Naive thymus-derived CD4-positive, alpha-beta T cell (primary cell): ENCODE measurements at regions not wholly inside any gene's neighbourhood (a gene's known extent, or its start where the extent isn't known, plus 50 kb on each side); places are given as distances from the start of the nearest gene placed in this dataset.
"Not testable (repeated sequence)": the region's sequence is repeated elsewhere in the genome, so short reads cannot be mapped to it uniquely, and the experiment has no call there.

Experiments used
- ATAC-seq: fragments of 150-1000 bp; cut with Tn5 transposase; 2 replicates; pipeline ENCODE4 v1.10.0; 2021; ENCODE audit warnings: mild to moderate bottlenecking, moderate library complexity
- CTCF ChIA-PET: fragments of 350-600 bp; sonication (Branson Sonifier 250); formaldehyde crosslinking; loops from one replicate; lab custom pipeline; 2021; ENCODE audit warnings: antibody characterized with exemption; lab: Charles Lee
- POLR2A ChIA-PET: fragments of 350-600 bp; sonication (Branson Sonifier 250); formaldehyde crosslinking; loops from one replicate; lab custom pipeline; 2021; ENCODE audit warnings: antibody characterized with exemption, inconsistent platforms; lab: Charles Lee
- DNase-seq, 9 donors: peaks; one replicate each; pipeline versions ENCODE4 v3.0.0 to v3.0.0-alpha.2; 2020 to 2022; ENCODE audit warnings: mixed read lengths in 1 of 9
- H3K27ac ChIP-seq: one replicate; pipeline ENCODE4 v1.7.0; 2013; ENCODE audit warnings: mild to moderate bottlenecking, low read depth, low read length, moderate library complexity
- H3K27me3 ChIP-seq, 2 donors: one replicate each; pipeline ENCODE4 v1.7.0; 2013; ENCODE audit warnings: low read length in 2 of 2, mild to moderate bottlenecking in 2 of 2, moderate library complexity in 2 of 2; ENCODE audit not compliant: control insufficient read depth in 2 of 2, insufficient read depth in 2 of 2
- H3K36me3 ChIP-seq, 3 experiments: 1 replicate in 2 of 3; 2 replicates in 1 of 3; pipeline ENCODE4 v1.7.0; 2013; ENCODE audit warnings: low read length in 3 of 3, mild to moderate bottlenecking in 3 of 3, moderate library complexity in 1 of 3; ENCODE audit not compliant: insufficient read depth in 3 of 3, control insufficient read depth in 2 of 3
- H3K4me1 ChIP-seq, 2 donors: one replicate each; pipeline ENCODE4 v1.7.0; 2013; ENCODE audit warnings: low read length in 2 of 2, mild to moderate bottlenecking in 2 of 2, moderate library complexity in 1 of 2; ENCODE audit not compliant: control insufficient read depth in 2 of 2, insufficient read depth in 2 of 2
- H3K4me3 ChIP-seq: 2 replicates; pipeline ENCODE4 v1.7.0; 2013; ENCODE audit warnings: mild to moderate bottlenecking, low read length
- H3K9me3 ChIP-seq, 3 experiments: 1 replicate in 2 of 3; 2 replicates in 1 of 3; pipeline ENCODE4 v1.7.0; 2013; ENCODE audit warnings: low read length in 3 of 3; ENCODE audit not compliant: control insufficient read depth in 2 of 3
- H3K27ac Mint-ChIP-seq, 9 donors: one replicate each; pipeline ENCODE4 v1.8.0; 2020 to 2022; ENCODE audit warnings: mixed read lengths in 9 of 9, mild to moderate bottlenecking in 8 of 9, moderate library complexity in 5 of 9, inconsistent platforms in 2 of 9
- H3K27me3 Mint-ChIP-seq, 5 donors: one replicate each; pipeline ENCODE4 v1.8.0; 2021 to 2022; ENCODE audit warnings: mixed read lengths in 5 of 5, mild to moderate bottlenecking in 1 of 5
- H3K36me3 Mint-ChIP-seq, 5 donors: one replicate each; pipeline ENCODE4 v1.8.0; 2020 to 2022; ENCODE audit warnings: mixed read lengths in 5 of 5, mild to moderate bottlenecking in 3 of 5, inconsistent platforms in 1 of 5
- H3K4me1 Mint-ChIP-seq, 7 donors: one replicate each; pipeline ENCODE4 v1.8.0; 2020 to 2022; ENCODE audit warnings: mixed read lengths in 7 of 7, mild to moderate bottlenecking in 3 of 7, inconsistent platforms in 1 of 7
- H3K4me3 Mint-ChIP-seq, 10 donors: one replicate each; pipeline ENCODE4 v1.8.0; 2020 to 2022; ENCODE audit warnings: mild to moderate bottlenecking in 10 of 10, mixed read lengths in 10 of 10, moderate library complexity in 6 of 10, inconsistent platforms in 2 of 10
- H3K9me3 Mint-ChIP-seq, 11 donors: one replicate each; pipeline ENCODE4 v1.8.0; 2020 to 2022; ENCODE audit warnings: mixed read lengths in 11 of 11, mild to moderate bottlenecking in 4 of 11, inconsistent platforms in 1 of 11, moderate library complexity in 1 of 11
- intact Hi-C, 2 donors: fragments of 100-400 bp; cut with micrococcal nuclease; formaldehyde crosslinking; loops; one replicate each; pipeline ENCODE4 v1.15.1; 2023

GRCh38 chr18:60246606-60247005 lies 126.0 kb downstream of the MC4R start:
- no peak overlapping the region for H3K27ac ChIP-seq
- no peak for ATAC-seq
- Mint-ChIP-seq H3K27ac (no peak overlapping the region), H3K36me3 (peaks cover 0 to 5% (median 0%) of the 10 kb centered on the region in 5 donors), H3K27me3 (peaks cover 0 to 8% (median 0%) of the 10 kb centered on the region in 5 donors), H3K9me3 (peaks cover 0 to 10% (median 3%) of the 10 kb centered on the region in 11 donors), H3K4me3 (no peak overlapping the region), H3K4me1 (peaks cover 0 to 1% (median 0%) of the 10 kb centered on the region in 7 donors)
- no peaks in the 10 kb centered on the region for H3K9me3 ChIP-seq
- no peak overlapping the region for H3K4me3 ChIP-seq
- POLR2A ChIA-PET: no interaction called here
- no peak for DNase-seq
- CTCF ChIA-PET: no interaction called here
- H3K36me3 ChIP-seq: no peaks in the 10 kb centered on the region
- no peaks in the 10 kb centered on the region for H3K27me3 ChIP-seq
- H3K4me1 ChIP-seq: no peaks in the 10 kb centered on the region
- intact Hi-C loops: no loop called here

GRCh38 chr18:60245096-60245495 lies 127.5 kb downstream of the MC4R start:
- Mint-ChIP-seq H3K36me3 (peaks cover 0 to 5% (median 0%) of the 10 kb centered on the region in 5 donors), H3K4me3 (no peak overlapping the region), H3K27me3 (peaks cover 0 to 8% (median 0%) of the 10 kb centered on the region in 5 donors), H3K4me1 (peaks cover 0 to 1% (median 0%) of the 10 kb centered on the region in 7 donors), H3K9me3 (peaks cover 0 to 12% (median 4%) of the 10 kb centered on the region in 11 donors), H3K27ac (no peak overlapping the region)
- intact Hi-C loops: no loop called here
- ATAC-seq (no peak), DNase-seq (no peak)
- H3K9me3 ChIP-seq: no peaks in the 10 kb centered on the region
- POLR2A ChIA-PET: no interaction called here
- no peak overlapping the region for H3K4me3 ChIP-seq
- no peaks in the 10 kb centered on the region for H3K36me3 ChIP-seq
- CTCF ChIA-PET: no interaction called here
- H3K27ac ChIP-seq: no peak overlapping the region
- no peaks in the 10 kb centered on the region for H3K27me3 ChIP-seq
- H3K4me1 ChIP-seq: no peaks in the 10 kb centered on the region

GRCh38 chr18:60239024-60239710 lies 133.4 kb downstream of the MC4R start:
- DNase-seq, H3K4me1 Mint-ChIP-seq, H3K9me3 ChIP-seq, H3K4me1 ChIP-seq, H3K9me3 Mint-ChIP-seq, H3K36me3 ChIP-seq, CTCF ChIA-PET, H3K4me3 ChIP-seq, H3K27ac ChIP-seq, H3K27me3 ChIP-seq, intact Hi-C loops, H3K4me3 Mint-ChIP-seq, ATAC-seq, H3K27me3 Mint-ChIP-seq, H3K36me3 Mint-ChIP-seq, H3K27ac Mint-ChIP-seq, POLR2A ChIA-PET: not testable (repeated sequence)

- Mint-ChIP-seq H3K4me1 (no peaks in the 10 kb centered on the region), H3K9me3 (no peaks in the 10 kb centered on the region), H3K27me3 (no peaks in the 10 kb centered on the region), H3K27ac (no peak overlapping the region), H3K4me3 (no peak overlapping the region), H3K36me3 (no peaks in the 10 kb centered on the region)
- DNase-seq (no peak), ATAC-seq (no peak)
- Histone ChIP-seq H3K4me3 (no peak overlapping the region), H3K27ac (no peak overlapping the region), H3K4me1 (no peaks in the 10 kb centered on the region), H3K36me3 (no peaks in the 10 kb centered on the region), H3K27me3 (no peaks in the 10 kb centered on the region), H3K9me3 (no peaks in the 10 kb centered on the region)
- intact Hi-C loops: no loop called here
- POLR2A ChIA-PET: no interaction called here
- CTCF ChIA-PET: no interaction called here
Observed at GRCh38 chr18:60235164-60235563, 137.4 kb downstream of the MC4R start.

GRCh38 chr18:60232541-60232940 lies 140.0 kb downstream of the MC4R start:
- no peak overlapping the region for H3K27ac ChIP-seq
- DNase-seq (no peak), ATAC-seq (no peak)
- no peaks in the 10 kb centered on the region for H3K9me3 ChIP-seq
- H3K4me1 Mint-ChIP-seq: no peaks in the 10 kb centered on the region
- no peaks in the 10 kb centered on the region for H3K27me3 ChIP-seq
- no peaks in the 10 kb centered on the region for H3K27me3 Mint-ChIP-seq
- no peaks in the 10 kb centered on the region for H3K4me1 ChIP-seq
- no peak overlapping the region for H3K4me3 Mint-ChIP-seq
- CTCF ChIA-PET: no interaction called here
- no peaks in the 10 kb centered on the region for H3K36me3 Mint-ChIP-seq
- H3K27ac Mint-ChIP-seq: no peak overlapping the region
- H3K36me3 ChIP-seq: no peaks in the 10 kb centered on the region
- no peak overlapping the region for H3K4me3 ChIP-seq
- H3K9me3 Mint-ChIP-seq: peaks cover 0 to 5% (median 0%) of the 10 kb centered on the region in 11 donors
- intact Hi-C loops: no loop called here
- POLR2A ChIA-PET: no interaction called here

GRCh38 chr18:60228609-60229595 lies 143.7 kb downstream of the MC4R start:
- Mint-ChIP-seq H3K27me3 (no peaks in the 10 kb centered on the region), H3K27ac (no peak overlapping the region), H3K9me3 (peaks cover 4 to 26% (median 8%) of the 10 kb centered on the region in 11 donors), H3K4me1 (no peaks in the 10 kb centered on the region), H3K4me3 (no peak overlapping the region), H3K36me3 (peaks cover 0 to 4% (median 0%) of the 10 kb centered on the region in 5 donors)
- Histone ChIP-seq H3K27me3 (no peaks in the 10 kb centered on the region), H3K4me3 (no peak overlapping the region), H3K9me3 (peaks cover 0 to 6% (median 0%) of the 10 kb centered on the region in 3 experiments), H3K27ac (no peak overlapping the region), H3K36me3 (no peaks in the 10 kb centered on the region), H3K4me1 (no peaks in the 10 kb centered on the region)
- POLR2A ChIA-PET: no interaction called here
- intact Hi-C loops: no loop called here
- ATAC-seq: no peak
- no peak for DNase-seq
- CTCF ChIA-PET: no interaction called here
